Fibroblast of lung (primary cell): ENCODE measurements at regions not wholly inside any gene's neighbourhood (a gene's known extent, or its start where the extent isn't known, plus 50 kb on each side); places are given as distances from the start of the nearest gene placed in this dataset.

Source experiments
- CTCF ChIP-seq, 2 donors: IDR thresholded peaks in 1 of 2; conservative IDR thresholded peaks in 1 of 2; 1 replicate in 1 of 2; 2 replicates in 1 of 2; pipeline ENCODE4 v1.5.1; 2011 to 2012; ENCODE audit warnings: low read length in 2 of 2, control low read depth in 1 of 2, inconsistent platforms in 1 of 2, low read depth in 1 of 2, mild to moderate bottlenecking in 1 of 2
- EZH2 ChIP-seq: IDR thresholded peaks from 2 replicates; pipeline ENCODE4 v1.5.1; 2012; ENCODE audit warnings: low read length, control low read depth, mild to moderate bottlenecking; ENCODE audit errors: missing control alignments

- TF ChIP-seq CTCF (conservative IDR thresholded peaks at IDR 0.05 in 1 of 2, IDR thresholded peaks at IDR 0.05 in 1 of 2; ENCODE audit: low read depth in 1 of 2, low read length in 2 of 2) (no peak), EZH2 (no peak)
Observed at GRCh38 chr17:70610161-70610560, 440.8 kb downstream of the KCNJ2 start.
